Uterus (tissue), 3 donors: ENCODE measurements at regions not wholly inside any gene's neighbourhood (a gene's known extent, or its start where the extent isn't known, plus 50 kb on each side); places are given as distances from the start of the nearest gene placed in this dataset.
"Not testable (repeated sequence)": the region's sequence is repeated elsewhere in the genome, so short reads cannot be mapped to it uniquely, and the experiment has no call there.

ENCODE experiments used
- DNase-seq, 2 donors: peaks; one replicate each; pipeline ENCODE4 v3.0.0-alpha.2; 2019 to 2020
- H3K27ac ChIP-seq, 2 donors: fragments of 200-600 bp; sonication (generic); 1 replicate in 1 of 2; 2 replicates in 1 of 2; pipeline ENCODE4 v1.5.1; 2016 to 2018
- H3K27me3 ChIP-seq, 2 donors: fragments of 200-600 bp; sonication (generic); one replicate each; pipeline ENCODE4 v1.5.1; 2018 to 2019; ENCODE audit warnings: control low read depth in 1 of 2
- H3K36me3 ChIP-seq, 2 donors: fragments of 200-600 bp; sonication (generic); one replicate each; pipeline ENCODE4 v1.5.1; 2019; ENCODE audit warnings: control low read depth in 1 of 2
- H3K4me1 ChIP-seq, 2 donors: fragments of 200-600 bp; sonication (generic); one replicate each; pipeline ENCODE4 v1.5.1; 2018 to 2019; ENCODE audit warnings: control low read depth in 1 of 2
- H3K4me3 ChIP-seq, 2 donors: fragments of 200-600 bp; sonication (generic); 1 replicate in 1 of 2; 2 replicates in 1 of 2; pipeline ENCODE4 v1.5.1; 2018 to 2019; ENCODE audit warnings: mild to moderate bottlenecking in 1 of 2
- H3K9me3 ChIP-seq, 2 donors: fragments of 200-600 bp; sonication (generic); one replicate each; pipeline ENCODE4 v1.5.1; 2019; ENCODE audit warnings: control low read depth in 1 of 2
- POLR2A ChIP-seq, 2 donors: fragments of 450-650 bp; IDR thresholded peaks; one replicate each; pipeline ENCODE4 v1.6.1; 2016; ENCODE audit warnings: antibody characterized with exemption in 2 of 2, mild to moderate bottlenecking in 1 of 2, moderate library complexity in 1 of 2
- intact Hi-C: fragments of 100-400 bp; cut with DNase I; formaldehyde crosslinking; loops from one replicate; pipeline ENCODE4 v1.15.1; 2023; ENCODE audit warnings: low total_unique reads
- TF ChIP-seq, protein P1 (sequence below), 4 experiments: fragments of 200-600 bp in 2 of 4; fragments of 450-650 bp in 2 of 4; sonication (generic) in 2 of 4; IDR thresholded peaks; one replicate each; pipeline ENCODE4 v1.5.1; 2016 to 2019; ENCODE audit warnings: antibody characterized with exemption in 4 of 4, mild to moderate bottlenecking in 2 of 4, moderate library complexity in 1 of 4
- donor health status: DM: yes; HTN: yes; CAD: no.

DNA sequence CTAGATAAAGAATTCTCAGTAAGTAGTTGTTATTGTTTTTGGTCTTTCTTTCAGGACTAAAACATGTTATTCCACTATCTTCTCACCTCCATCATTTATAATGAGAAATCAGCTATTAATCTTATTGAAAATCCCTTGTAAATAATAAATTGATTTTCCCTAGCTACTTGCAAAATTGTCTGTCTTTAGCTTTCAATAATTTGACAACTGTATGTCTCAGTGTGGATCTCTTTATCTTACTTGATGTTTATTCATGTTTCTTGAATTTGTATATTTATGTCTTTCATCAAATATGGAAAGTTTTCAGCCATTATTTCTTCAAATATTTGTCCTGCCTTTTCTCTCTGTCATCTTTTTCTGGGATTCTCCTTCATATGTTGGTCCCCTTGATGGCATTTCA, 117.1 kb upstream of the ANTXRL start:
- DNase-seq, result no peak
- intact Hi-C loops, result no loop called here

DNA sequence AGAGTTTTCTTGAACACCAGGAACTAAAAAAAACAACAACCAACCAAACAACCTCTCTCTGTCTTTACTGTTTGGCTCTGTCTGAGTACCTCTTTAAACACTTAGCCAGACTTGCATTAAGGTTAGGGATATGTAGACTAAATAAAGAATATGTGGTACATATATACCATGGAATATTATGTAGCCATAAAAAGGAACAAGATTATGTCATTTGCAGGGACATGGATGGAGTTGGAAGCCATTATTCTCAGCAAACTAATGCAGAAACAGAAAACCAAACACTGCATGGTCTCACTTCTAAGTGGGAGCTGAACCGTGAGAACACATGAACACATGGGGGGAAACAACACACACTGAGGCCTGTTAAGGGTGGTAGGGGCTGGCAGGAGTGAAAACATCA, 116.0 kb upstream of the ANTXRL start:
- intact Hi-C loops, result no loop called here

More for the DNA sequence above, 117.1 kb upstream of the ANTXRL start:
- TF ChIP-seq POLR2A (IDR thresholded peaks at IDR 0.05), result no peak
- TF ChIP-seq, protein P1, sequence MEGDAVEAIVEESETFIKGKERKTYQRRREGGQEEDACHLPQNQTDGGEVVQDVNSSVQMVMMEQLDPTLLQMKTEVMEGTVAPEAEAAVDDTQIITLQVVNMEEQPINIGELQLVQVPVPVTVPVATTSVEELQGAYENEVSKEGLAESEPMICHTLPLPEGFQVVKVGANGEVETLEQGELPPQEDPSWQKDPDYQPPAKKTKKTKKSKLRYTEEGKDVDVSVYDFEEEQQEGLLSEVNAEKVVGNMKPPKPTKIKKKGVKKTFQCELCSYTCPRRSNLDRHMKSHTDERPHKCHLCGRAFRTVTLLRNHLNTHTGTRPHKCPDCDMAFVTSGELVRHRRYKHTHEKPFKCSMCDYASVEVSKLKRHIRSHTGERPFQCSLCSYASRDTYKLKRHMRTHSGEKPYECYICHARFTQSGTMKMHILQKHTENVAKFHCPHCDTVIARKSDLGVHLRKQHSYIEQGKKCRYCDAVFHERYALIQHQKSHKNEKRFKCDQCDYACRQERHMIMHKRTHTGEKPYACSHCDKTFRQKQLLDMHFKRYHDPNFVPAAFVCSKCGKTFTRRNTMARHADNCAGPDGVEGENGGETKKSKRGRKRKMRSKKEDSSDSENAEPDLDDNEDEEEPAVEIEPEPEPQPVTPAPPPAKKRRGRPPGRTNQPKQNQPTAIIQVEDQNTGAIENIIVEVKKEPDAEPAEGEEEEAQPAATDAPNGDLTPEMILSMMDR (IDR thresholded peaks at IDR 0.05), result no peak
- no peaks in the 10 kb centered on the region for H3K36me3 ChIP-seq
- H3K27me3 ChIP-seq, result no peaks in the 10 kb centered on the region
- H3K9me3 ChIP-seq, result no peaks in the 10 kb centered on the region
- no peak overlapping the region for H3K27ac ChIP-seq
- H3K4me3 ChIP-seq, result no peak overlapping the region
- no peaks in the 10 kb centered on the region for H3K4me1 ChIP-seq

DNA sequence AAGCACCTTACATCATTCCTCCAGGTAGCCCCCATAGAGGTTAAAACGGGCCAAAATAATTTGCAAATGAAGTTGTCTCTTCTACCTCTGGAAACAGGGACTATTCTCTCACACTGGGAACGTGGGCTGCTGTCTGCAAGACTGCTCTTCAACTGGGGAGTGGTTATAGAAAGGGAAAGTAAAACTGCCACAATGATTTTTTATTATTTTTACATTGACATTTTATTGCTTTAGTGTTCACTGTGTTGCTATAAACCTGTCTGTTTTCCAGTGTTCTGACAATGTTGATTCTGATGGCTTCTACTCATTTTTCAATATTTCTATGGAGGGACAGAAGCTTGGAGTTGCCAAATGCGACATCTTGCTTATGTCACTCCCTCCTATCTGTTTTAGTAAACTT, 115.1 kb upstream of the ANTXRL start:
- no peaks in the 10 kb centered on the region for H3K4me1 ChIP-seq
- no peak overlapping the region for H3K4me3 ChIP-seq
- H3K27ac ChIP-seq, result no peak overlapping the region
- no peak for DNase-seq
- TF ChIP-seq, protein P1 (IDR thresholded peaks at IDR 0.05), result no peak
- no peak for TF ChIP-seq POLR2A (IDR thresholded peaks at IDR 0.05)
- intact Hi-C loops, result no loop called here
- H3K36me3 ChIP-seq, result no peaks in the 10 kb centered on the region
- no peaks in the 10 kb centered on the region for H3K9me3 ChIP-seq
- no peaks in the 10 kb centered on the region for H3K27me3 ChIP-seq

More for the DNA sequence above, 116.0 kb upstream of the ANTXRL start:
- no peak for TF ChIP-seq POLR2A (IDR thresholded peaks at IDR 0.05)
- TF ChIP-seq, protein P1 (IDR thresholded peaks at IDR 0.05), result no peak
- DNase-seq, result no peak
- no peaks in the 10 kb centered on the region for H3K4me1 ChIP-seq
- H3K27me3 ChIP-seq, result no peaks in the 10 kb centered on the region
- no peak overlapping the region for H3K4me3 ChIP-seq
- no peaks in the 10 kb centered on the region for H3K9me3 ChIP-seq
- no peak overlapping the region for H3K27ac ChIP-seq
- H3K36me3 ChIP-seq, result no peaks in the 10 kb centered on the region

DNA sequence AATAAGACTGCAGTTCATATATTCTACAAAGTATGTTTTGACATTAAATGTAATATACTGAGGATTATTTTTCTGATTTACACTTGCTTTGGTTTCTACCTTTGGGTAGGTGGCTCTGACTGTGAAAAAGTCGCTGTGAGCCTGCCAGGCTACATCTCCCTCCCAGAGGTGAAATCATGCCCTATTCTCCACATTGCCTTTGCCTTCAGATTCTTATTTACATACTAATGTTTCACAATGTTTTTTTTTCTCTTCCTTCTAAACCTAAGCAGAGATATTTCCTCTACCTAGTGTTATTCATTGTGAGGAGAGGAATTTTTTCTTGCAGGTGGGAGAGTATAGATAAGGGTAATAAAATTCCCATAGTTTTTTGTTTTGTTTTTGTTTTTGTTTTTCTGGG, 111.5 kb upstream of the ANTXRL start:
- DNase-seq, result no peak
- intact Hi-C loops, result no loop called here
- no peaks in the 10 kb centered on the region for H3K4me1 ChIP-seq

DNA sequence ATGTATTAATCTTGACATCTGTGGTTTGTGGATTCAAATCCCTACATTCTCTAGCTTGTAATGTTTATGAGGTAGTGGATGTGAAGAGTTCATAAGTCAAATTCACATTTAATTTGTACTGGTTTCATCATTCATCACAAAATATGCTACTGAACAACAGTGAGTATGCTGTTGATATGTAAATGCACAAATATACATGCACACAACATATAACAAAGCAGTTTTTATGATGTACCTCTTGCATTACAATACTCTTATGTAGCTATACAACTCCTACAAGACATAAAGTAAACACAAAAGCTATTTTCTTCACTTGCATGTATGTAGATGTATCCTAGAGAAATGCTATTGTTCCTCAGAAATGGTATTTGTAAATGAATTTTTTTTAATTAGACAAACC, 111.0 kb upstream of the ANTXRL start:
- TF ChIP-seq, protein P1 (IDR thresholded peaks at IDR 0.05), result no peak
- no peak for TF ChIP-seq POLR2A (IDR thresholded peaks at IDR 0.05)
- no peak for DNase-seq
- H3K27me3 ChIP-seq, result no peaks in the 10 kb centered on the region
- no peak overlapping the region for H3K4me3 ChIP-seq
- no peak overlapping the region for H3K27ac ChIP-seq
- no peaks in the 10 kb centered on the region for H3K9me3 ChIP-seq
- intact Hi-C loops, result no loop called here
- no peaks in the 10 kb centered on the region for H3K4me1 ChIP-seq
- no peaks in the 10 kb centered on the region for H3K36me3 ChIP-seq

More for the DNA sequence above, 111.5 kb upstream of the ANTXRL start:
- TF ChIP-seq, protein P1 (IDR thresholded peaks at IDR 0.05), result no peak
- TF ChIP-seq POLR2A (IDR thresholded peaks at IDR 0.05), result no peak
- Histone ChIP-seq H3K27me3 (no peaks in the 10 kb centered on the region), H3K9me3 (no peaks in the 10 kb centered on the region), H3K27ac (no peak overlapping the region), H3K36me3 (no peaks in the 10 kb centered on the region), H3K4me3 (no peak overlapping the region)

DNA sequence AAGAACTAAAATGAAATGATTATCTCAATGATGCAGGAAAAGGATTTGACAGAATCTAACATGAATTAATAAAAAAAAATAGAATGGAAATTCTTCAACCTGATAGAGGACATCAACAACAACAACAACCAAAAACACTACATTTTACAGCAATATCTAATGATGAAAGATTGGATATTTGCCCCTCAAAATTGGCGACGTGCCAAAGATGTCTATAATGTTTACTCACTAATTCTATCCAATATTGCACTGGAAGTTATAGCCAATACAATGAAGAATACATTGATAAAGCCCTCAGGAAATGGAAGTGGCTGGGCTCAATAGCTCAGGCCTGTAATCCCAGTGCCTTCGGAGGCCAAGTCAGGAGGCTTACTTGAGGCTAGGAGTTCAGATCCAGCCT, 99.4 kb upstream of the ANTXRL start:
- H3K4me3 ChIP-seq, H3K27me3 ChIP-seq, H3K9me3 ChIP-seq, intact Hi-C loops, H3K36me3 ChIP-seq, H3K4me1 ChIP-seq, DNase-seq, H3K27ac ChIP-seq: not testable (repeated sequence)
